ENCODE measurements at regions not wholly inside any gene's neighbourhood (a gene's known extent, or its start where the extent isn't known, plus 50 kb on each side); places are given as distances from the start of the nearest gene placed in this dataset.

DNA sequence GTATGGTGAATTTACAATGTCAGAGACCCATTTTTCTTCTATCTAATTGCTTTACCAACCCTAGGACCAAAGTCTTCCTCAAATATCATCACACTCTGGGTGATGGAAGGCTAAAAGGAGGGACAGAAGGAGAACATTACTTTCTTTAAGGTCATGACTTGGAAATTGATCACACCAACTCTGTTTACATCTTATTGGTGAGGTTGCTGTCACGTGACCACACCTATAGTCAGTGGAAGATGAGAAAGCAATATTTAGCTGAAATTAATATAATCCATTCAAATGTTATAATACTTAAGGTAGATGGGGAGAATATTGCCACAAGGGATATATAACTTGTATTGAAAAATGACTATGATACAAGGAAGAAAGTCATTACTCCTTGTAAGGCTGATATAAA lies 183.6 kb upstream of the SMIM30 start:
- TF ChIP-seq POLR2A (IDR thresholded peaks at IDR 0.05; ENCODE audit: low read length) (no peak), GATA1 (IDR thresholded peaks at IDR 0.05; ENCODE audit: low read depth, low read length) (no peak)
